ENCODE measurements at regions not wholly inside any gene's neighbourhood (a gene's known extent, or its start where the extent isn't known, plus 50 kb on each side); places are given as distances from the start of the nearest gene placed in this dataset.

DNA sequence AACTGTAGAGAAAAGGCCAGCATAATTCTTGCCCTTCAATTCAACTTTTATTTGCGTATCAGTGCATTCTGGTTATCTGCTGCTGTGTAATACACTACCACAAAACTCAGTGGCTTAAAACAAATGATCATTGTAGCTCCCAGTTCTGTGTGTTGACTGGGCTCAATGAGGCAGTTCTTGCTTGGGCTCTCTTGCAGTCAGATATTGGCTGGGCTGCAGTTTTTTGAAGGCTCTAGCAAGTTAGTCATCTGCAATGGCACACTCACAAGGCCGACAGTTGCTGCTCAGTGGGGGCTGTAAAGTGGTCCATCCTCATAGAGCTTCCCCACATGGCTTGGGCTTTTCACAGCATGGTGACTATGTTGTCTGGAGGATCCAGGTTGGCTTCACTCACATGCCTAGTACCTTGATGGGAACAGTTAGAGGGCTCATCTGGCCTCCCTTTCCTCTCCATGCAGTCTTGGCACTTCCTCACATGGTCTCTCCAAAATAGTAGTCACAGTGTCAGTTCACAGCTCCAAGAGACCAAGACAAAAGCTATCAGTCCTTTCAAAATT lies 110.6 kb upstream of the TNP1 start:
- TF ChIP-seq CTCF (IDR thresholded peaks at IDR 0.05; ENCODE audit: insufficient read depth, low read length, poor library complexity, severe bottlenecking): no peak
- no peak for TF ChIP-seq EZH2phosphoT487 (conservative IDR thresholded peaks at IDR 0.05; ENCODE audit: low read length)

Measured in SU-DHL-6 (cell line).